Right atrium auricular region (tissue), 2 donors: ENCODE measurements at regions not wholly inside any gene's neighbourhood (a gene's known extent, or its start where the extent isn't known, plus 50 kb on each side); places are given as distances from the start of the nearest gene placed in this dataset.
"Not testable (repeated sequence)": the region's sequence is repeated elsewhere in the genome, so short reads cannot be mapped to it uniquely, and the experiment has no call there.

Experiments used
- DNase-seq: peaks from one replicate; pipeline ENCODE4 v3.0.0-alpha.2; 2019; ENCODE audit warnings: low spot score
- H3K27ac ChIP-seq, 2 donors: fragments of 200-600 bp; sonication (generic); 1 replicate in 1 of 2; 2 replicates in 1 of 2; pipeline ENCODE4 v1.5.1; 2016 to 2019
- H3K27me3 ChIP-seq, 2 donors: fragments of 200-600 bp; sonication (generic); one replicate each; pipeline versions ENCODE4 v1.5.1 to v1.6.0; 2017 to 2019
- H3K36me3 ChIP-seq: fragments of 200-600 bp; sonication (generic); one replicate; pipeline ENCODE4 v1.5.1; 2016
- H3K4me1 ChIP-seq, 2 donors: fragments of 200-600 bp; sonication (generic); one replicate each; pipeline versions ENCODE4 v1.5.1 to v1.6.0; 2017 to 2019
- H3K4me3 ChIP-seq, 2 donors: fragments of 200-600 bp; sonication (generic); 1 replicate in 1 of 2; 2 replicates in 1 of 2; pipeline ENCODE4 v1.5.1; 2017 to 2019; ENCODE audit warnings: mild to moderate bottlenecking in 1 of 2, moderate library complexity in 1 of 2
- H3K9me3 ChIP-seq, 2 donors: fragments of 200-600 bp; sonication (generic); one replicate each; pipeline ENCODE4 v1.5.1; 2019
- CTCF ChIP-seq, 2 donors: fragments of 200-600 bp; sonication (generic); IDR thresholded peaks; one replicate each; pipeline ENCODE4 v1.5.1; 2019; ENCODE audit warnings: antibody characterized with exemption in 2 of 2

- H3K4me1 ChIP-seq: no peaks in the 10 kb centered on the region
- H3K27ac ChIP-seq: no peak overlapping the region
- no peaks in the 10 kb centered on the region for H3K27me3 ChIP-seq
- peak; percentile 44 for DNase-seq
- no peak overlapping the region for H3K4me3 ChIP-seq
- no peaks in the 10 kb centered on the region for H3K36me3 ChIP-seq
- peaks cover 0 to 9% of the 10 kb centered on the region in 2 donors for H3K9me3 ChIP-seq
- TF ChIP-seq CTCF (IDR thresholded peaks at IDR 0.05): no peak
Observed at GRCh38 chr1:30445449-30445848, 277.9 kb downstream of the MATN1 start.

- H3K9me3 ChIP-seq: peaks cover 0 to 9% of the 10 kb centered on the region in 2 donors
- H3K36me3 ChIP-seq: no peaks in the 10 kb centered on the region
- TF ChIP-seq CTCF (IDR thresholded peaks at IDR 0.05): no peak
- no peak overlapping the region for H3K4me3 ChIP-seq
- H3K27ac ChIP-seq: no peak overlapping the region
- no peaks in the 10 kb centered on the region for H3K27me3 ChIP-seq
- H3K4me1 ChIP-seq: no peaks in the 10 kb centered on the region
- DNase-seq: peak; percentile 13
Observed at GRCh38 chr1:30444850-30445249, 278.5 kb downstream of the MATN1 start.

GRCh38 chr1:30444401-30444800, 279.0 kb downstream of the MATN1 start:
- no peak for DNase-seq
- H3K9me3 ChIP-seq: peaks cover 0 to 9% of the 10 kb centered on the region in 2 donors
- H3K4me3 ChIP-seq: no peak overlapping the region
- no peaks in the 10 kb centered on the region for H3K4me1 ChIP-seq
- no peaks in the 10 kb centered on the region for H3K36me3 ChIP-seq
- H3K27ac ChIP-seq: no peak overlapping the region
- TF ChIP-seq CTCF (IDR thresholded peaks at IDR 0.05): no peak
- no peaks in the 10 kb centered on the region for H3K27me3 ChIP-seq

GRCh38 chr1:30438274-30438673, 285.1 kb downstream of the MATN1 start:
- not testable (repeated sequence) for H3K36me3 ChIP-seq, H3K9me3 ChIP-seq, H3K4me1 ChIP-seq, H3K4me3 ChIP-seq, H3K27ac ChIP-seq, H3K27me3 ChIP-seq, DNase-seq

- no peak for DNase-seq
- Histone ChIP-seq H3K27ac (no peak overlapping the region), H3K4me3 (no peak overlapping the region), H3K36me3 (no peaks in the 10 kb centered on the region), H3K9me3 (peaks cover 0 to 10% of the 10 kb centered on the region in 2 donors), H3K4me1 (no peaks in the 10 kb centered on the region), H3K27me3 (no peaks in the 10 kb centered on the region)
- no peak for TF ChIP-seq CTCF (IDR thresholded peaks at IDR 0.05)
Observed at GRCh38 chr1:30437059-30437576, 286.3 kb downstream of the MATN1 start.

- H3K27me3 ChIP-seq: no peaks in the 10 kb centered on the region
- DNase-seq: peak; percentile 18
Observed at GRCh38 chr1:30427545-30427944, 295.8 kb downstream of the MATN1 start.

More at GRCh38 chr1:30427545-30427944, 295.8 kb downstream of the MATN1 start:
- Histone ChIP-seq H3K36me3 (no peaks in the 10 kb centered on the region), H3K4me1 (no peaks in the 10 kb centered on the region), H3K9me3 (peaks cover 0 to 38% of the 10 kb centered on the region in 2 donors), H3K27ac (no peak overlapping the region), H3K4me3 (no peak overlapping the region)
- TF ChIP-seq CTCF (IDR thresholded peaks at IDR 0.05): no peak
